ENCODE measurements at regions not wholly inside any gene's neighbourhood (a gene's known extent, or its start where the extent isn't known, plus 50 kb on each side); places are given as distances from the start of the nearest gene placed in this dataset.

DNA sequence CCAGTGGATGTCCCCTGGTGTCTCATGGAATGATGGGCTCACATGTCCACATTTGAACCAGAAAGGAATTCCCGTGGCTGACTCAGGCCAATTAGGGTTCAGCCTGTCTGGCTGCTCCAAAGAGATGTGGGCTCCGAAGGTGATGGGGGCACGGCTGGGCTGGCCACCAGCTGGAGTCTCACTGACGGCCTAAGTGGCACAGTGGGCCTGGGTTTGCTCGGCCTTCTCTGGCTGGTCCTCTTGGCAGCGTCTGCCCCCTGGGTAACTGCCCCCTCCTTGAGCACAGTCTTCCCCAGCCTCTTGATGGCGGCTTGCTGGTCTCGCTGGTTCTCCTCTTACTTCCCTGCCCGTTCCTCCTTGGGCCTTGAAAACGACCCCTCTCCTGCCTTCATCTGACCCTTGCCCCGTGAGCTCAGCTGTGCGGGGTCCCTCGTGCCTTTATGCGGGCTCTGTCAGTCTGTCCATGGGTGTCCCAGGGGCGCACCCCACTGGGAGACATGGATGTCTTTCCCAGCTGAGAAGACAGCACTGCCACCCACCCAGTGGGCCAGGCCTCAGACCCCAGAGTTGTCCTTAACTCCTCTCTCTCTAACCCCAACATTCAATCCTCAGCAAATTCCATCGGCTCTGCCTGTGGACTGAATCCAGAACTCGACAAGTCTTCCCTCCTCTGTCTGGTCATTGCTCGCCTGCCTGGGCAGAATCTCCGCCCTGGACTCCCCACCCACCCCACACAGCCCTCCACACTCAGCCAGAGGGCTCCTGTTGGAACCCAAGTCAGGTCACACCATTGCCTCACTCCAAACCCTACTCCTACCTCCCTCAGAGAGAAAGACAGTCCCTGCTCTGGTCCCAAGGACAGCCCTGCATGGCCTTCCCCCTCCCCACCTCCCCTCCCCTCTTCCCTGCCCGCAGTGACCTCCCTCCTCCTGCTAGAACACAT lies 78.7 kb downstream of the CEBPB start:
- TF ChIP-seq, protein P1, sequence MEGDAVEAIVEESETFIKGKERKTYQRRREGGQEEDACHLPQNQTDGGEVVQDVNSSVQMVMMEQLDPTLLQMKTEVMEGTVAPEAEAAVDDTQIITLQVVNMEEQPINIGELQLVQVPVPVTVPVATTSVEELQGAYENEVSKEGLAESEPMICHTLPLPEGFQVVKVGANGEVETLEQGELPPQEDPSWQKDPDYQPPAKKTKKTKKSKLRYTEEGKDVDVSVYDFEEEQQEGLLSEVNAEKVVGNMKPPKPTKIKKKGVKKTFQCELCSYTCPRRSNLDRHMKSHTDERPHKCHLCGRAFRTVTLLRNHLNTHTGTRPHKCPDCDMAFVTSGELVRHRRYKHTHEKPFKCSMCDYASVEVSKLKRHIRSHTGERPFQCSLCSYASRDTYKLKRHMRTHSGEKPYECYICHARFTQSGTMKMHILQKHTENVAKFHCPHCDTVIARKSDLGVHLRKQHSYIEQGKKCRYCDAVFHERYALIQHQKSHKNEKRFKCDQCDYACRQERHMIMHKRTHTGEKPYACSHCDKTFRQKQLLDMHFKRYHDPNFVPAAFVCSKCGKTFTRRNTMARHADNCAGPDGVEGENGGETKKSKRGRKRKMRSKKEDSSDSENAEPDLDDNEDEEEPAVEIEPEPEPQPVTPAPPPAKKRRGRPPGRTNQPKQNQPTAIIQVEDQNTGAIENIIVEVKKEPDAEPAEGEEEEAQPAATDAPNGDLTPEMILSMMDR (IDR thresholded peaks at IDR 0.05) = no peak

DNA sequence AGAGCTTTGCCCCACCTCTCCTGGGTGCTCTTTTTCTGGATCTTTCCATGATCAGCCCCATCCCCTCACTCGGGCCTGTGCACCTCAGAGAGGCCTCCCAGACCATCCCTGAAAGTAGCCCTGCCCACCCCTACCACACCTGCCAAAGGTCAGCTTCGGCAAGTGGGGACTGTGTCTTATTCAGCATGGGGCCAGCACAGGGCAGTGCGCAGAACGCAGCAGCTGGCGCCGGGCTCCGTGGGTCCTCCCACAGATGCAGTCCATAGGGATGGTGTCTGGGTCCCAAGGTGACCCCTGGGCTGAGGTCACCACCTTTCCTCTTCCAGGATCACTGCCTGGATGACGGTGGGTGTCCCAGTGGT lies 79.4 kb downstream of the CEBPB start:
- TF ChIP-seq, protein P1 (IDR thresholded peaks at IDR 0.05) = no peak

DNA sequence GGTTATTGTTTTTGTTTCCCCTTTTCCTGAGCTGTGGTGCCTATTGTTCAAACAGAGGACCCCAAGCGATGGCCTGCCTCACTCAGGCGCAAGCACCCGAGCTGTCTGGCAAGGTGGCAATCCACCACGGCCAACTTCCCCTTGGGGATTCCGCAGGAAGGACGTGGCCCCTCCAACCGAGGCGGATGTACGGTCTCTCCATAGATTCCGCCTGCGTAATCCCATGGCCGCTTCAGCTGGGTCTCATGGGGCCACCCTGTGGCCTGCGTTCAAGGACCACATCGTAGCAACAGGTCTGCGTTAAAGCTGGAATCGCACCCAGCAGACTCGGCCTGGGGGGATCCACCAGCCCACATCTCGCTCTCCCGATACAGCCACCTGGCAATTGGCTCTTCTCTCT lies 79.9 kb downstream of the CEBPB start:
- TF ChIP-seq, protein P1 (IDR thresholded peaks at IDR 0.05) = no peak

DNA sequence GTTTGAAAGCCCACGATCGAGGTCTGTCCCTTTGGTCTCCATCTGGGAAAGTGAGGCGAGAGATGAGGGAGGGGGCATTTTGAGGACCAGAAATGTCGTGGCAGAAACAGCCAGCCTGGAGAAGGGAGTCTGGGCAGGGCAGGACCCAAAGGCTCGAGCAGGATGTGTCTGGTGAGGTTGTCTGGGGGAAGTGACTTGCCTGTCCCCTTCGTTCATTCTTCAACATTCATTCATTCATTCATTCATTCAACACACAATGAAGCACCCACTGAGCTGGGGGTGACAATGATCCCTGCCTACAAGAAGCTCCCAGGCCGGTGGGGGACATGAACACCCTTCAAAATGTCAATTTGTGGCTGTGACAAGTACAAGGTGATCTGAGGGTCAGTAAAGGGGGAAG lies 80.5 kb downstream of the CEBPB start:
- TF ChIP-seq, protein P1 (IDR thresholded peaks at IDR 0.05) = no peak

DNA sequence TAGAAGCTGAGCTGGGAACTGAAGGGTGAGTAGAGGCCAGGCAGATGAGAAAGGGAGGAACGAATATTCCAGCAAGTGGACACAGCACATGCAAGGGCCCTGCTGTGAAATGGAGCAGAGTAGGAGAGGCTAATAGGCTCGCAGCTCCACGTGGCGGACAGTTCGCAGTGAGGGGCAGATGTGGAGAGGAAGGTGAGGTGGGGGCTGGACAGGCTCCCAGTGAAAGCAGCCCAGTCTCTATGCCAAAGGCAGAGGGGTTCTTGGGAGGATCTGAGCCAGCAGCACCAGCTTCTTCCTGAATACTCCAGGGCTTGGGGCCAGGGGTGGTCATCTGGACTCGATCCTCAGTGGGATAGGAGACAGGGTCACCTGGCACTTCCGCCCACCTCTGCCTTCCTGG lies 81.0 kb downstream of the CEBPB start:
- TF ChIP-seq, protein P1 (IDR thresholded peaks at IDR 0.05) = no peak

DNA sequence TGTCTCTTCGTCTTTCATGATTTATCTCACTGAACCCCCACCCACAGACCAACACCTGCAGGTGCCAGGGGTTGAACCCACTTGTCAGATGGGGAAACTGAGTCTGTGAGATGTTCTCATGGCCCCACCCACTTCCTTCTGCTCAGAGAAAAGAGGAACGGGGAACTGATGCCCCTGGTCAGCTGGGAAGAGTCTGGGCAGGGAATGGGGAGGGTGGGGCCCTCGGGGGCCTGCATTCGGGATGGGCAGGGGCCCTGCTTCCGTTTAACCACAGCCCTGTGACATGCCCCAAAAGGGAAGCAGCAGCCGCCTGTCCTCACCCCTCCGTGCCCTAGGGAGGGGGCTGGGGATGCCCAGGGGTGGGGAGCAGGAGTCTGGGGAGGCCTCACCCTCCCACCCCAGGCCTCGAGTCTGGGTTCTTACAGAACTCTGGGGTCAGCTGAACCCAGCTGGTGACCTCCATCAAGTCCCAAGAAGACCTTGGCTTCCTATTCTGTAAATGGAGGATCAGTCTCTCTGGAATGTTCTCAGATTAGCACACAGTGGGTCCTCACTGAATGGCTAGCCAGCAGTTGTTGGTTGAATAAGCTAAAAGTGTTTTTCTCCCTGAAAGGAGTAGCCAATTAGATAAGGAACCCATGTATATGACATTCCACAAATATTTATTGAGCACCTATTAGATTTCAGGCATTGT lies 81.5 kb downstream of the CEBPB start:
- TF ChIP-seq, protein P1 (IDR thresholded peaks at IDR 0.05) = no peak

DNA sequence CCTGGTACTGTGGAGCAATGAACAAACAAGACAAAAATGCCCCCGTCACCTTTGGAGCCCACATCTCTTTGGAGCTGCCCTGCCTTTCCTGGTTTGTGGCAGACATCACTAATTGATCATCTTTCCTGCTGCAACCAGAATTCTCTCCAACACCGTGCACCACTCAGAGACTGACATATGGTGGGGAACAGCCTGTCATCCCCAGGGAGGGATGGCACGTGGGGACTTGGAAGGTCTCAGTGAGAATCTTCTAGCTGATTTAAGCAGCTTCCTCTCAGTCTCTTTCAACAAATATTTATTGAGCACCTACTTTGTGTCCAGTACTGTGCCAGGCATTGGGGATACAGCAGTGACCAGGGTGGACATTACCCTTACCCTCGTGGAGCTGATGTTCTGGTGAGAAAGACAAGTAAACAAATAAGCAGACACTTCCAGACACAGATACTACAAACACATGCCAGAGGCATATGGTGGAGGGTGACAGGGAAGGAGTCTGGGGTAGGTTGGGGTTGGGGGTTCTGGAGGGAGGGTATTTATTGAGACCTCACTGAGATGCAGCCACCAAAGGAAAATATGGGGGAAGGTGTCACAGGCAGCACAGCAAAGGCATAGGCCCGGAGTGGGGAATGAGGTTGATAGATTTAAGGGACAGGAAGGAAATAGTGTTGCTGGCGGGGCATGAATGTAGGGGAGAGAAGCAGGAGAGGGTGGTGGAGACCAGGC lies 82.3 kb downstream of the CEBPB start:
- TF ChIP-seq, protein P1 (IDR thresholded peaks at IDR 0.05) = no peak

Data from LNCAP (cell line).